Stimulated activated CD4-positive, alpha-beta T cell treated with anti-CD3 and anti-CD28 coated beads, Interleukin-1b, Interleukin-23, amount 100 ng/mL, for 1 hour (primary cell): ENCODE measurements at regions not wholly inside any gene's neighbourhood (a gene's known extent, or its start where the extent isn't known, plus 50 kb on each side); places are given as distances from the start of the nearest gene placed in this dataset.

Source experiments
- DNase-seq, 2 donors: peaks; one replicate each; pipeline ENCODE4 v3.0.0-alpha.2; 2020; ENCODE audit warnings: low read depth in 2 of 2

- no peak for DNase-seq
Measured at GRCh38 chr1:29673228-29673500, 436.8 kb downstream of the PTPRU start.

- DNase-seq = no peak
Measured at GRCh38 chr1:29672416-29673227, 436.3 kb downstream of the PTPRU start.

GRCh38 chr1:29671446-29672356, 435.4 kb downstream of the PTPRU start:
- no peak for DNase-seq

- DNase-seq = no peak
Measured at GRCh38 chr1:29670752-29671151, 434.4 kb downstream of the PTPRU start.

- DNase-seq = no peak
Measured at GRCh38 chr1:29669912-29670311, 433.6 kb downstream of the PTPRU start.

GRCh38 chr1:29669158-29669871, 433.0 kb downstream of the PTPRU start:
- DNase-seq = no peak

GRCh38 chr1:29668551-29669157, 432.3 kb downstream of the PTPRU start:
- no peak for DNase-seq

- DNase-seq = no peak
Measured at GRCh38 chr1:29667951-29668350, 431.6 kb downstream of the PTPRU start.

GRCh38 chr1:29664711-29665110, 428.4 kb downstream of the PTPRU start:
- no peak for DNase-seq

GRCh38 chr1:29658688-29659087, 422.4 kb downstream of the PTPRU start:
- DNase-seq = no peak

- DNase-seq = no peak
Measured at GRCh38 chr1:29657816-29658215, 421.5 kb downstream of the PTPRU start.

- no peak for DNase-seq
Measured at GRCh38 chr1:29655945-29656850, 419.9 kb downstream of the PTPRU start.

GRCh38 chr1:29655145-29655544, 418.8 kb downstream of the PTPRU start:
- no peak for DNase-seq

GRCh38 chr1:29653886-29654450, 417.6 kb downstream of the PTPRU start:
- DNase-seq = no peak

- DNase-seq = no peak
Measured at GRCh38 chr1:29653034-29653810, 416.9 kb downstream of the PTPRU start.

GRCh38 chr1:29651684-29652665, 415.7 kb downstream of the PTPRU start:
- no peak for DNase-seq

- DNase-seq = no peak
Measured at GRCh38 chr1:29651246-29651645, 414.9 kb downstream of the PTPRU start.

GRCh38 chr1:29650476-29650875, 414.2 kb downstream of the PTPRU start:
- no peak for DNase-seq

GRCh38 chr1:29650041-29650400, 413.7 kb downstream of the PTPRU start:
- DNase-seq = no peak
